Hematopoietic multipotent progenitor cell (in vitro differentiated cells): ENCODE measurements at regions not wholly inside any gene's neighbourhood (a gene's known extent, or its start where the extent isn't known, plus 50 kb on each side); places are given as distances from the start of the nearest gene placed in this dataset.

Experiments used
- DNase-seq, 3 donors: peaks; one replicate each; pipeline ENCODE4 v3.0.0-alpha.2; 2011 to 2015; ENCODE audit warnings: low read depth in 2 of 3, low spot score in 2 of 3

- no peak for DNase-seq
Measured at GRCh38 chr6:15073344-15073789, 172.5 kb upstream of the JARID2 start.

DNA sequence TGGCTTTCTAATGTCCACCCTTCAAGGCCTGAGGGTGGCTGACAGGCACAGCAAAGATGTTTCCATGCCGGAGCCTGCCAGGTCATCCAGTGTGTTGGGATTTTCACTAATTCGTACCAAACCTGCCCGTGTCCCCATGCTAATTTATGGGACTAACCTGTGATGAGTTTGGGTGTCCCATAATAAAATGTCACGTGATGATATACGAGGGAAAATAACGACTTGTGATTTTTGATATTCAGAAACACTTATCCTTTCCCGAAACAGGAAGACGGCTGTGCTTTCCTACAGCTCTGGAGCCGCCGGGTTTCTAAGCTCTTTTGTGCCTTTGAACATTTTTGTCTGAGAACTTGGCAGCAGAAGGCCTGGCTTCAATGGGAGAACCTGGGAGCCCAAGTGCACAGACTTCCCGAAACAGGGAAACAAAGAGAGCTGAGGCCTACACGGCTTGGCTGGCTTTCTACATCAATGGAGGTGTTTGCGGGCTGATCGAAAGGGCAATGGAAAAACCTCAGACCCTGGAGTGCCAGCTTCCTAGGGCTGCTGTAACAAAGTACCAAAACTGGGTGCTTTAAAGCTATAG, 171.9 kb upstream of the JARID2 start:
- DNase-seq, result no peak

GRCh38 chr6:15074806-15075205, 171.1 kb upstream of the JARID2 start:
- no peak for DNase-seq

DNA sequence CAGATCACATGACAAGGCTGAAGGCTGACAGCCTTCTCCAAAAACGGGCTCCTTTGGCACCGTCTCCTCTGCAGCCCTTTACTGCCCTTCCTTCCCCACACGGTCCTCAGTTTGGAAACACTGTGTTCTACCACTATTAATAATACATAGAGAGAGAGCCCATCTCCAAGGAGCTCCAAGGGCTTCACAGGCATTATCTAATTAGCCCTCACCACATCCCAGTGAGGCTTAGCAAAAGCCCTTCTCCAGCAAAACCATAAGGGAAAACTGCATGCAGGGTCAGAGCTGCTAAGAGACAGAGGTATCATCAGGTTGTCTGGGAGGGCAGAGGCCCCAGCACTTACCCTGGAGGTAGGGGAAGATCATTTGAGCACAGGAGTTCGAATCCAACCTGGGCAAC, 169.3 kb upstream of the JARID2 start:
- DNase-seq, result no peak

DNA sequence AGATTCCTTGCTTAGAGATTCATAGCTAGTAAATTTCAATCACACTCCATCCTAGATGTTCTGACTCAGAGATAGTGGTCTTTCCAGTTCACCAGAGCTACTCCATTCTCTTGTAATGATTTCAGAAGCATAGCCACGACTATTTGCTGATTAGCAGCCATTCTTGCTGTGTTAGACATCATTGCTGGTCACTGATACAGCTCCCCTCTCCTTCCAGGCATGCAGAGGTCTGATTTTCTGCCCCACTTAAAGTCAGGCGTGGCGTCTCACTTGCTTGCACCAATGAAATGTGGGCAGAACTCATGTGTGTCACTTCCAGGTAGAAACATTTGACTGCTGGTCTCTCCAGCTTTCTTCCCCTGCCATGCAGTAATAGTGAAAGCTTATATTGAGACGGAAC, 168.9 kb upstream of the JARID2 start:
- no peak for DNase-seq

GRCh38 chr6:15077961-15078360, 167.9 kb upstream of the JARID2 start:
- DNase-seq, result no peak

DNA sequence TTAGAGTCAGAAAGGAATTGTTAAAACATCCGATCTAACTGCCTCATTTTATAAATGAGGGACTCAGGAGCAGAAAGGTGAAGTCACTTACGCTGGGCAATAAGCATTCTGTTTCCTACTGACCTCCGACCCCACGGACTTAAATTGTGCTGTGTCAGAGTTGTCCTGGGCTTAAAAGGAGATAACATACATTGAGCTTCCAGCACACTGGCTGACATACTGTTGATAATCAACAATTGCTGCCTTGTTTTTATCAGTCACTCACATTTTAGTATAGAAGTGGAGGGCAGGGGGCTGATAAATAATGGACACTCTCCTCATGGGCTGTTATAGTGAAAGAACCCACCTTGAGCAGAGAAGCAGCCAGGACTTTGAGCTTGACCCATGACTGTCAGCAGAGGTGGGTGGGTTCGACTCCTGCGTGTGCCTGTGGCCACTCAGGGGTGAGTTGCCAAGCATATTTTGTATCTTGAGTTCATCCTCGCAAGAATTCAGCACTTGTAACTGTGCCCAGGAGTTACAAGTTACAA, 166.5 kb upstream of the JARID2 start:
- DNase-seq, result no peak

DNA sequence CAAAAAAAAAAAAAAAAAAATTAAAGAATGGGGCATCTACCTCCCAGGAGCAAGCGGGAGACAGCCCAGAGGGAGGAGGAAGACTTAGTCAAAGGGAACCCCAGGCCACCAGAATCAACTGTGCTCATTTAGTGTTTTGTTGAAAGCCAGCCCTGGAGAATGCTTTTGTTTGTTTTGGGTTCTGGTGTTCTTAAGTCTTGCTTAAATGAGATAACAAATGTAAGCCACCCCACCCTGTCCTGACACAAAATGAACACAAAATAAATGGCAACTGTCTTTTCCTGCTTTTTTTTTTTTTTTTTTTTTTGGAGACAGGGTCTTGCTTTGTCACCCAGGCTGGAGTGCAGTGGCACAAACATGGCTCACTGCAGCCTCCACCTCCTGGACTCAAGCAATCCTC, 165.0 kb upstream of the JARID2 start:
- no peak for DNase-seq

GRCh38 chr6:15081447-15081846, 164.4 kb upstream of the JARID2 start:
- no peak for DNase-seq

GRCh38 chr6:15082708-15083107, 163.2 kb upstream of the JARID2 start:
- DNase-seq, result no peak

- DNase-seq, result no peak
Measured at GRCh38 chr6:15086348-15087158, 159.3 kb upstream of the JARID2 start.

GRCh38 chr6:15087186-15087589, 158.7 kb upstream of the JARID2 start:
- DNase-seq, result no peak

DNA sequence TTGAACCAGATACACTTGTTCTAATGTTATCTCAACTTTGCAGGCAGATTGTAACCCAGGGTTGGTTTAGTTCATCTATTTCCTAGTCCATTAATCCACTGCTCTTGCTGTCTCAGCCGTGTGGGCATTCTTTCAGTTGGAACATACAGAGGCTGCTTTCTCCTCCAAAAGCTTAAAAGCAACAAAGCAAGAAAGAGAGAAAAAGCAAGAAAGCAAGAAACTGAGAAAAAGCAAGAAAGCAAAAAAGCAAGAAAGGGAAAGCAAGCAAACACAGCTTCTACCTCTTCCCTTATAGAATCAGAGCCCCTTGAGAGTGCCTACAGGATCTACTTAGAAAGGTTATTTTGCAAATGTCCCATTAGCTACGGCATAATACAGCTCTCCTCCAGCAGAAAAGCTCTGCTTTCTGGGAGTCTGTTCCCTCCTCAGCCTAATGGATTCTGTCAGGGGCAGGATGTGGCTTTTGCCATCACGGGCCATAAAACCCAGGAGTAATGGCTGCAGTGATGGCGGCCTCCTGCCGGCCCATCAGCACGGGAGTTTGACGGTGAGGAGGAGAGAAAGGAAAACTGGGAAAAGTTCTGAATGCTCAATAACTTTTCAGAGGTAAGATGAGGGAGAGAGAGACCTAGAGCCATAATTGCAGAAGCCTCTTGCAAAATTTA, 156.8 kb upstream of the JARID2 start:
- peak in 1 of 3 donors; percentile 44 for DNase-seq

- DNase-seq, result peak in 1 of 3 donors; percentile 17
Measured at GRCh38 chr6:15089569-15090144, 156.2 kb upstream of the JARID2 start.

DNA sequence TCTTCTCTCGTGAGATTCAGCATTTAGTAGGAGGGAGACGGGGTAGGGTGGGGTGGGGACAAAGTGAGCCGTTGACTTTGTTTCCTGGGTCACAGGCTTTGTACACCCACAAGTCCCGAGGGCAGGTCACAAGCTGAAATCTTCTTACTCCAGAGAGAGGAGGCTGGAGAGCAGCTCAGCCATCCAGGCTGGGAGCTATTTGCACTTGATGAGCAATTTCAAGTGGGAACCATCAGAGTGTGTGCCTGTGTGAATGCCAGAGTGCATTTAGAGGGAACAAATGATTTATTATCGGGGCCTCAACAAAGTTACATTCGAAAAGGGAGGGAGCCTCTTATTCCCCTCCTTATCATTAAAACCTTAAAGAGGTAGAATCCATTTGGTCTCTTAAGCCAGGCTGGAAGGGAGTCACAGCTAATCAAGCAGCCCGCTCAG, 155.7 kb upstream of the JARID2 start:
- DNase-seq, result no peak

DNA sequence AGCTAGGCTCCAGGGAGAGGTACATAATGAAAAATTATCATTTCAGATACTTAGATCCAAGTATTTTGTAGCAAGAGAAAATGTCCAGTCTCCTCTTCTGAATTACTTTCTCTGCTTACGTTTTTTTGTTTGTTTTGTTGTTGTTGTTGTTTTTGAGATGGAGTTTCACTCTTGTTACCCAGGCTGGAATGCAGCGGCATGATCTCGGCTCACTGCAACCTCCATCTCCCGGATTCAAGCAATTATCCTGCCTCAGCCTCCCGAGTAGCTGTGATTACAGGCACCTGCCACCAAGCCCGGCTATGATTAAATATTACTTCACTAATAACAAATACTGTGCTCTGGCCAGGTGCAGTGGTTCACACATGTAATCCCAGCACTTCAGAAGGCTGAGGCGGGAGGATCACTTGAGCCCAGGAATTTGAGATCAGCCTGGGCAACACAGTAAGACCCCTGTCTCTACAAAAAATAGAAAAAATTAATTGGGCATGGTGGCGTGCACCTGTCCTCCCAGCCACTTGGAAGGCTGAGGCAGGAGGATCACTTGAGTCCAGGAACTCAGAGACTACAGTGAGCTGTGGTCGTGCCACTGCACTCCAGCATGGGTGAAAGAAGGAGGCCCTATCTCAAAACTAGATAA, 155.0 kb upstream of the JARID2 start:
- no peak for DNase-seq

DNA sequence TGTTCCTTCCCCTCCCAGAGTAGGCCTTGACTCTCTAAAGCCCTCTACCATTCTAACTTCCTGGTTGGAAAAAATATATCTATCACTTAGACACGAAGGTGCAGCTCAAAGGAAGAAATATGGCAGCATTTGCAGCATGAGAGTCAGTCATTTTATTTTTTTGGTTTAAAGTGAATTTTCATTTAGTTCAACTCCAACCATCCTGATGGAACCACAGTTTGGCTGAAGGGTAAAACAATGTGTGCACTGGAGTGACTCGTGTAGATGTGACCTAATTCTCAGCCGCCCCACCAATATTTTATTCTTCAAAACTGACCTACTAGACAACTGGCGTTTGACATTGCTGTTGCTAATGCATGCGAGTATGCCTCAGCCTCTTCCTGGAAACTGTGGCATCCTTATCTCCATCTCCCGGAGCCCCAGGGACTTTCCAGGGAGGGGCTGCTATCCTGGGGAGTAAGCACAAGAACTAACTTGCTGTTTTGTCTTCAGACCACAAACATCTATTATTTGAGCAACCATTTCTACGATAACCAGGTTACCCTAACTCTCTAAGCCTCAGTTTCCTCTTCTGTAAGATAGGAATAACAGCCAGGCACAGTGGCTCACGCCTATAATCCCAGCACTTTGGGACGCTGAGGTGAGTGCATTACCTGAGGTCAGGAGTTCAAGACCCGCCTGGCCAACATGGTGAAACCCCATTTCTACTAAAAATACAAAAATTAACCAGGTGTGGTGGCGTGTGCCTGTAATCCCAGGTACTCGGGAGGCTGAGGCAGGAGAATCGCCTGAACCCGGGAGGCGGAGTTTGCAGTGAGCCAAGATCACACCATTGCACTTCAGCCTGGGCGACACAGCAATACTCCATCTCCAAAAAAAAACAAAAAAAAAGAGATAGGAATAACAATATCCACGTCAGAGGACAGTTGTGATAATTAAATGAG, 148.7 kb upstream of the JARID2 start:
- DNase-seq, result peak in 2 of 3 donors; percentile 23 to 37

GRCh38 chr6:15101130-15101529, 144.7 kb upstream of the JARID2 start:
- DNase-seq, result no peak

GRCh38 chr6:15102241-15102640, 143.6 kb upstream of the JARID2 start:
- DNase-seq, result no peak
